Endothelial cell of umbilical vein (primary cell): ENCODE measurements at regions not wholly inside any gene's neighbourhood (a gene's known extent, or its start where the extent isn't known, plus 50 kb on each side); places are given as distances from the start of the nearest gene placed in this dataset.

Experiments used
- BruUV-seq: library from RNA; stranded (reverse); fragments of 400-500 nt; replicated peaks from 2 replicates; lab custom pipeline; 2021; lab: Mats Ljungman, UMichigan
- CTCF ChIA-PET: fragments of 300-600, 350-600 bp; sonication (Branson Sonifier 250); formaldehyde crosslinking; loops from one replicate; lab custom pipeline; 2021; ENCODE audit warnings: antibody characterized with exemption, inconsistent platforms; lab: Charles Lee
- POLR2A ChIA-PET: fragments of 300-600, 350-600 bp; sonication (Branson Sonifier 250); formaldehyde crosslinking; loops from one replicate; lab custom pipeline; 2021; ENCODE audit warnings: antibody characterized with exemption, inconsistent platforms; lab: Charles Lee
- DNase-seq: peaks from one replicate; pipeline ENCODE4 v3.0.0-alpha.2; 2011; ENCODE audit warnings: low read depth, low spot score
- FAIRE-seq: peaks from 2 replicates; lab custom pipeline; 2011; peaks lifted over from hg19 to GRCh38; lab: Jason Lieb, UNC
- H2AFZ ChIP-seq: 2 replicates; pipeline ENCODE4 v1.6.0; 2012; ENCODE audit warnings: low read depth, low read length, control low read depth, inconsistent platforms
- H3K27ac ChIP-seq: 2 replicates; pipeline ENCODE4 v1.5.1; 2011; ENCODE audit warnings: low read depth, mild to moderate bottlenecking, control low read depth, low read length, moderate library complexity; ENCODE audit not compliant: insufficient read depth
- H3K27me3 ChIP-seq, 2 experiments: 2 replicates each; pipeline versions ENCODE4 v1.6.0 to v1.6.1; 2011; ENCODE audit warnings: low read length in 2 of 2, mixed read lengths in 1 of 2; ENCODE audit not compliant: control insufficient read depth in 2 of 2, insufficient read depth in 2 of 2
- H3K36me3 ChIP-seq, 2 experiments: 2 replicates in 1 of 2; 3 replicates in 1 of 2; pipeline ENCODE4 v1.5.1; 2011; ENCODE audit warnings: low read length in 2 of 2, mild to moderate bottlenecking in 1 of 2, moderate library complexity in 1 of 2; ENCODE audit not compliant: control insufficient read depth in 2 of 2, insufficient read depth in 2 of 2; ENCODE audit errors: extremely low read depth in 1 of 2
- H3K4me1 ChIP-seq: 3 replicates; pipeline ENCODE4 v1.5.1; 2011; ENCODE audit warnings: mild to moderate bottlenecking, low read length; ENCODE audit not compliant: control insufficient read depth, insufficient read depth; ENCODE audit errors: extremely low read depth
- H3K4me2 ChIP-seq: 2 replicates; pipeline ENCODE4 v1.6.1; 2011; ENCODE audit warnings: low read length, control low read depth, mixed read lengths; ENCODE audit not compliant: insufficient read depth
- H3K4me3 ChIP-seq, 3 experiments: fragments of 200-600 bp in 1 of 3; sonication (generic), shearing (Covaris generic) in 1 of 3; replicated peaks in 1 of 3; 2 replicates each; pipeline ENCODE4 v1.5.1; 2011 to 2016; ENCODE audit warnings: control low read depth in 3 of 3, low read length in 3 of 3, mild to moderate bottlenecking in 2 of 3, inconsistent platforms in 1 of 3, low read depth in 1 of 3, moderate library complexity in 1 of 3; ENCODE audit not compliant: insufficient read depth in 1 of 3
- H3K79me2 ChIP-seq: 2 replicates; pipeline ENCODE4 v1.6.0; 2012; ENCODE audit warnings: low read length, inconsistent platforms; ENCODE audit not compliant: control insufficient read depth, insufficient read depth
- H3K9ac ChIP-seq: replicated peaks from 2 replicates; pipeline ENCODE3; 2011; ENCODE audit warnings: low read length, control low read depth; ENCODE audit not compliant: insufficient read depth; ENCODE audit errors: extremely low read depth
- H3K9me1 ChIP-seq: replicated peaks from 3 replicates; pipeline ENCODE4 v1.6.0; 2011; ENCODE audit warnings: mild to moderate bottlenecking, low read length; ENCODE audit not compliant: control insufficient read depth, insufficient read depth; ENCODE audit errors: extremely low read depth
- H3K9me3 ChIP-seq: replicated peaks from 2 replicates; pipeline ENCODE4 v1.5.1; 2012; ENCODE audit warnings: low read length, inconsistent platforms; ENCODE audit not compliant: control insufficient read depth, insufficient read depth
- H4K20me1 ChIP-seq: replicated peaks from 2 replicates; pipeline ENCODE3; 2011; ENCODE audit warnings: mild to moderate bottlenecking, low read length; ENCODE audit not compliant: control insufficient read depth, insufficient read depth; ENCODE audit errors: extremely low read depth
- CTCF ChIP-seq, 2 donors: IDR thresholded peaks; 1 replicate in 1 of 2; 2 replicates in 1 of 2; pipeline ENCODE4 v1.5.1; 2011; ENCODE audit warnings: low read length in 2 of 2, mild to moderate bottlenecking in 2 of 2, moderate library complexity in 2 of 2, control low read depth in 1 of 2, inconsistent platforms in 1 of 2, low read depth in 1 of 2; ENCODE audit not compliant: insufficient read depth in 1 of 2; ENCODE audit errors: extremely low read depth in 1 of 2
- EZH2 ChIP-seq: IDR thresholded peaks from 2 replicates; pipeline ENCODE4 v1.6.1; 2012; ENCODE audit warnings: borderline replicate concordance, low read depth, mild to moderate bottlenecking, moderate library complexity, low read length, inconsistent platforms; ENCODE audit not compliant: severe bottlenecking
- FOS ChIP-seq: IDR thresholded peaks from 2 replicates; pipeline ENCODE4 v1.6.1; 2011; ENCODE audit warnings: mild to moderate bottlenecking, low read length, moderate library complexity, borderline replicate concordance; ENCODE audit not compliant: insufficient read depth
- GATA2 ChIP-seq: IDR thresholded peaks from 2 replicates; pipeline ENCODE4 v1.7.0; 2011; ENCODE audit warnings: low read depth, mild to moderate bottlenecking, moderate library complexity, mixed read lengths, low read length; ENCODE audit not compliant: insufficient read length, insufficient read depth
- JUN ChIP-seq: IDR thresholded peaks from 2 replicates; pipeline ENCODE4 v1.6.1; 2011; ENCODE audit warnings: borderline replicate concordance, low read depth; ENCODE audit not compliant: insufficient read length, insufficient read depth
- MAX ChIP-seq: IDR thresholded peaks from 2 replicates; pipeline ENCODE4 v1.6.1; 2011; ENCODE audit not compliant: insufficient read depth, insufficient read length
- MYC ChIP-seq: IDR thresholded peaks from one replicate; pipeline ENCODE4 v1.6.1; 2011; ENCODE audit warnings: mild to moderate bottlenecking, low read depth, low read length
- POLR2A ChIP-seq: IDR thresholded peaks from 2 replicates; pipeline ENCODE4 v1.6.1; 2012; ENCODE audit warnings: low read depth, mild to moderate bottlenecking, control low read depth, low read length
- POLR2AphosphoS5 ChIP-seq: IDR thresholded peaks from 2 replicates; pipeline ENCODE4 v1.6.1; 2012; ENCODE audit warnings: low read depth, mild to moderate bottlenecking, control low read depth, low read length, moderate library complexity; ENCODE audit not compliant: insufficient read depth
- dilution Hi-C: fragments of 300-500 bp; cut with MboI; formaldehyde crosslinking; loops from one replicate; pipeline ENCODE4 v1.15.0; 2019; ENCODE audit warnings: low sequenced_read_pairs; ENCODE audit not compliant: extremely low pct_ligation_motif_present
- intact Hi-C: fragments of 100-400 bp; cut with micrococcal nuclease; formaldehyde crosslinking; loops from one replicate; pipeline ENCODE4 v1.10.0; 2022

GRCh38 chr7:68218461-68218860 lies 1221.8 kb downstream of the TYW1 start:
- Histone ChIP-seq H3K4me3 (no peak overlapping the region), H3K9me1 (no peaks in the 10 kb centered on the region), H3K27me3 (no peaks in the 10 kb centered on the region), H3K9ac (no peak overlapping the region), H3K4me1 (no peaks in the 10 kb centered on the region), H4K20me1 (no peaks in the 10 kb centered on the region), H3K36me3 (no peaks in the 10 kb centered on the region), H3K79me2 (no peaks in the 10 kb centered on the region), H2AFZ (no peak overlapping the region), H3K27ac (no peak overlapping the region), H3K9me3 (peaks cover 2% of the 10 kb centered on the region), H3K4me2 (no peak overlapping the region)
- intact Hi-C loops (no loop called here), dilution Hi-C loops (no loop called here)
- ChIA-PET CTCF (no interaction called here), POLR2A (no interaction called here)
- no peak for DNase-seq
- FAIRE-seq = no peak
- TF ChIP-seq EZH2 (no peak), MAX (no peak), POLR2A (no peak), FOS (no peak), POLR2AphosphoS5 (no peak), CTCF (IDR thresholded peaks at IDR 0.05; ENCODE audit: extremely low read depth in 1 of 2, insufficient read depth in 1 of 2, low read depth in 1 of 2, low read length in 2 of 2) (no peak), JUN (no peak), GATA2 (no peak), MYC (no peak)
- no TSS peak for BruUV-seq
